NT2/D1 (cell line): ENCODE measurements at regions not wholly inside any gene's neighbourhood (a gene's known extent, or its start where the extent isn't known, plus 50 kb on each side); places are given as distances from the start of the nearest gene placed in this dataset.
A peak's percentile ranks its signal among the peaks of the same experiment; 100 is the strongest.
"Not testable (repeated sequence)": the region's sequence is repeated elsewhere in the genome, so short reads cannot be mapped to it uniquely, and the experiment has no call there.

Source experiments
- DNase-seq: peaks from one replicate; pipeline ENCODE4 v3.0.0-alpha.2; 2011; ENCODE audit warnings: low read depth, low spot score
- H3K27me3 ChIP-seq: 2 replicates; pipeline ENCODE4 v1.6.0; 2011; ENCODE audit warnings: mild to moderate bottlenecking; ENCODE audit not compliant: insufficient read length, insufficient read depth
- H3K36me3 ChIP-seq: 2 replicates; pipeline ENCODE4 v1.6.1; 2011; ENCODE audit warnings: mild to moderate bottlenecking, low read length, mixed read lengths; ENCODE audit not compliant: insufficient read depth, insufficient read length
- H3K4me1 ChIP-seq: 2 replicates; pipeline ENCODE4 v1.5.1; 2011; ENCODE audit not compliant: insufficient read depth, insufficient read length
- H3K4me3 ChIP-seq: 2 replicates; pipeline ENCODE4 v1.5.1; 2011; ENCODE audit warnings: low read depth; ENCODE audit not compliant: insufficient read length
- H3K9ac ChIP-seq: 2 replicates; pipeline ENCODE4 v1.6.0; 2011; ENCODE audit warnings: low read depth; ENCODE audit not compliant: insufficient read length
- H3K9me3 ChIP-seq: 2 replicates; pipeline ENCODE4 v1.5.1; 2011; ENCODE audit warnings: mild to moderate bottlenecking, low read length; ENCODE audit not compliant: insufficient read depth
- SUZ12 ChIP-seq: IDR thresholded peaks from 2 replicates; pipeline ENCODE4 v1.6.1; 2011; ENCODE audit not compliant: insufficient read length, insufficient read depth; ENCODE audit errors: extremely low read depth
- YY1 ChIP-seq: IDR thresholded peaks from 2 replicates; pipeline ENCODE4 v1.6.1; 2011; ENCODE audit not compliant: insufficient read length, insufficient read depth
- ZNF274 ChIP-seq: IDR thresholded peaks from 2 replicates; pipeline ENCODE4 v1.6.1; 2011; ENCODE audit warnings: mild to moderate bottlenecking, low read depth, low read length

DNA sequence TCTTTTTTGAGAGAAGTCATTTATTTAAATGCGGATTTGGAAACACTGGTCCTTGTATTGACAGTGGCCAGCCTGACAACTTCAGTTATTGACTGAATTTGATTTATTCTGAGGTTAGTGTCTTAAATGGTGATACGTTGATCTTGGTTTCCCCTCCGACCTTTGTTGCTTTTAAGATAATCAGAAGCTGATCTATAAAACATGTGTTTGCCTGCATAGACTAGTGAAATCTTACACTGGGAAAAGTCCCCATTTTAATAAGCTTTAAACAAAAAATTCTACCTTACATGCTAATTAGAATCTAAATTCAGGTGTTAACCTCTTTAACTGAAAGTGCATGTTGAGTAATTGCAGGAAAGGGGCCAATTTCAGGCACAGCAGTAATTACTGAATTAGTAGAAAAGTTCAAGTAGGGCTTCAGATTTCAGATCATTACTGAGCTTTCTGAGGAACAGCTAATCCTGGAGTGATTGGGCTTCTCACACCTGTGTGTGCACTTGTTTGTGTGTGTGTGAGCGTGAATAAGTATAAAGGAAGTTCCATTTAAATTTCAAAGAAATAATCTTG lies 221.4 kb downstream of the SOX2 start:
- Histone ChIP-seq H3K36me3 (no peaks in the 10 kb centered on the region), H3K4me3 (no peak overlapping the region), H3K9ac (no peak overlapping the region), H3K4me1 (no peaks in the 10 kb centered on the region), H3K27me3 (no peaks in the 10 kb centered on the region), H3K9me3 (no peaks in the 10 kb centered on the region)
- TF ChIP-seq SUZ12 (no peak), YY1 (no peak), ZNF274 (no peak)
- no peak for DNase-seq

DNA sequence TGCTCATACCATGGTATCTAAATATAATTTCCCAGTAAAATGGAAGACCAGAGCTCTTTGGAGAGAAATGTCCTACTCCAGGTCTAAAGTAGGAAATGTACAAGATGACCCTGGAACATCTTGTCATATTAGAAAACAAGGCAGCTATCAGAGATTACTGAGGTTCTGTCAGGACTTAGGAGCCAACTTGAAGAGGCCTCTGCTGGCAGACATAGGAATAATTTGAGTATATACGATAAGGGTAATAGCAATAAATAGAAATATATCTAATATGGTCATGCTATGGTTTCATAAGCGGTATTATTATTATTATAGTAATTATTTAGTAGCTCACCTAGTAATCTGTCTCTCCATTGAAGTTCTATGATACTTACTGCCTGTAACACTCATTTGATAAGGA lies 224.2 kb downstream of the SOX2 start:
- no peaks in the 10 kb centered on the region for H3K36me3 ChIP-seq
- no peak overlapping the region for H3K4me3 ChIP-seq
- DNase-seq: no peak
- H3K9me3 ChIP-seq: no peaks in the 10 kb centered on the region
- H3K4me1 ChIP-seq: no peaks in the 10 kb centered on the region
- TF ChIP-seq SUZ12 (no peak), YY1 (no peak), ZNF274 (no peak)
- H3K9ac ChIP-seq: no peak overlapping the region
- no peaks in the 10 kb centered on the region for H3K27me3 ChIP-seq

DNA sequence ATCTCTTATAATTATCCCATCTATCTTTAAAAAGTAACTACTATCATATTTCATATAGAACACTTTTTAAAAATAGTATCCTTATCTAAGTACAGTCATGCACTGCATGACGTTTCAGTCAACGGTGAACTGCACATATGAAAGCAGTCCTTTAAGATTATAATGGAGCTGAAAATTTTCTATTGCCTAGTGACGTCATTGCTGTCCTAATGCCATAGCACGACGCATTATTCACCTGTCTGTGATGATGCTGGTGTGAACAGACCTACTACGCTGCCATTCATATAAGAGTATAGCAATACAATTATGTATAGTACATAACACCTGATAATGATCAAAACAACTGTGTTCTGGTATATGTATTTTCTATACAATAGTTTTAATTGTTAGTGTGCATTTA lies 225.0 kb downstream of the SOX2 start:
- Histone ChIP-seq H3K9ac (no peak overlapping the region), H3K4me1 (no peaks in the 10 kb centered on the region), H3K4me3 (no peak overlapping the region), H3K27me3 (no peaks in the 10 kb centered on the region), H3K9me3 (no peaks in the 10 kb centered on the region), H3K36me3 (no peaks in the 10 kb centered on the region)
- DNase-seq: no peak
- TF ChIP-seq SUZ12 (no peak), ZNF274 (no peak), YY1 (no peak)

DNA sequence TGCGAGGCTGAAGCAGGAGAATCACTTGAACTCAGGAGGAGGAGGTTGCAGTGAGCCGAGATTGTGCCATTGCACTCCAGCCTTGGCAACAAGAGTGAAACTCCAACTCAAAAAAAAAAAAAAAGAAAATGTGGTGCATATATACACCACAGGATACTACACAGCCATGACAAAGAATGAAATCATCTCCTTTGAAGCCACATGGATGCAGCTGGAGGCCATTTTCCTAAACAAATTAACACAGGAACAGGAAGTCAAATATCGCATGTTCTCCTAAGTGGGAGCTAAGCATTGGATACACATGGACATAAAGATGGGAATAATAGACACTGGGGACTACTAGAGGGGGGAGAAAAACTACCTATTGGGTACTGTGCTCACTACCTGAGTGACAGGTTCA lies 226.9 kb downstream of the SOX2 start:
- not testable (repeated sequence) for H3K9ac ChIP-seq, H3K4me3 ChIP-seq, H3K27me3 ChIP-seq, H3K9me3 ChIP-seq, H3K4me1 ChIP-seq, H3K36me3 ChIP-seq, DNase-seq

DNA sequence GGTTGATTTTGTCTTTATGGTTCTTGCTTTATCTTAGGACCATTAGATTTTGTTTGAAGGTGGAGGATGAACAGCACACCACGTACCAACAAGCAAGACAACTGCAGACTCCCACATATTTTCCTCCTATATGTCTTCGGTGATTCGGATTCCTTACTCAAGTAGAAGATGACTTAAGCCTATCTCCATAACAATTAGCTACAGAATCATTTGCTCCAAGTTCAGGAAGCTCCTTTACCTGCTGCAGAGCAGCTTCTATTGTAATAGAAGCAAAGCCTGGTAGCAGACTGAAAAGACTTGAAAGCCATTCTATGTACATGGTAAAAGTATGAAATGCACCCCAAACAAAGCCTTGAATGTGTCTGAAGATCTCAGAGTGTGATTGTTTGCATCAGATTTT lies 229.0 kb downstream of the SOX2 start:
- Histone ChIP-seq H3K9me3 (0 out of 2 replicates have a peak, but pooled peaks cover 3% of the 10 kb centered on the region), H3K36me3 (no peaks in the 10 kb centered on the region), H3K4me3 (no peak overlapping the region), H3K4me1 (no peaks in the 10 kb centered on the region), H3K27me3 (no peaks in the 10 kb centered on the region), H3K9ac (no peak overlapping the region)
- DNase-seq: peak; percentile 51
- TF ChIP-seq SUZ12: no peak
- TF ChIP-seq YY1: no peak
- no peak for TF ChIP-seq ZNF274

DNA sequence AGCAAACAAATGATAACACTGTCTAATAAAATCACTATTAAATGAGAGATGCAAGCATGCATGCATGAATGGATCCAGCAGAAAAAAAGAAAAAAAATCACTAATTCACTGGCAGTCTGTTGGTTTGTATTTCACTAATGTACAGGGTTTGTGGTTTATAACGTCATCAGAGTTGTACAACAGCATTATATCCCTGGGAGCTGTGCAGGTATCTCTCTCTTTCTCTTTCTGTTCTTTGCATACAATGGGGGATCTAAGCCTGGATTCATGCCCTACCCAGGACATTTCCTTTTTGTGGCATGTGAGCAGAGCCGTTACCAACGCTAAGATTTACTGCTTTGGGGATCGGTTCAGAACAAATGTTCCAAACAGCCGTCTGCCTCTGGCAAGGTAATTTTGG lies 229.5 kb downstream of the SOX2 start:
- Histone ChIP-seq H3K9me3 (0 out of 2 replicates have a peak, but pooled peaks cover 3% of the 10 kb centered on the region), H3K4me1 (no peaks in the 10 kb centered on the region), H3K27me3 (no peaks in the 10 kb centered on the region), H3K36me3 (no peaks in the 10 kb centered on the region), H3K4me3 (no peak overlapping the region), H3K9ac (no peak overlapping the region)
- TF ChIP-seq ZNF274 (no peak), YY1 (no peak), SUZ12 (no peak)
- DNase-seq: no peak

DNA sequence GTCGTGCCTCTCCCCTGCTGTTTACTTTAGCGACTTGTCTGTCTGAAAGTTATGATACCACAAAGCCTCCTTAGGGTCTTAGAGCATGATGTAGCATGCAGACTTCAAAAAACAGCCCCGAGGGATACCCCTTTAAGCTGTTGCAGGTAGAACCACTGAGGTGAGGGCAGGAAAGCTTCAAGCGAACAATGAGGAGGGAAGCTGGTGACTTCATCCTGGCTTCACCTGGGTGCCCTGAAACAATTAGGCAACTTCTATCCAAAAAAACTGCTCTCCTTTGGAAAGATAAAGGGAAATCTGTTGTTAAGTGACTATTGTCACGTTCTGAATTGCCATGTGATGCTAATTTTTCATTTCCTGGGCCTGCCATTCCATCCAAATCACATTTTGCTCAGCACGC lies 231.6 kb downstream of the SOX2 start:
- TF ChIP-seq YY1 (no peak), ZNF274 (no peak), SUZ12 (no peak)
- H3K27me3 ChIP-seq: no peaks in the 10 kb centered on the region
- 0 out of 2 replicates have a peak, but pooled peaks cover 3% of the 10 kb centered on the region for H3K9me3 ChIP-seq
- no peak overlapping the region for H3K4me3 ChIP-seq
- H3K9ac ChIP-seq: no peak overlapping the region
- H3K36me3 ChIP-seq: no peaks in the 10 kb centered on the region
- H3K4me1 ChIP-seq: no peaks in the 10 kb centered on the region
- DNase-seq: no peak

DNA sequence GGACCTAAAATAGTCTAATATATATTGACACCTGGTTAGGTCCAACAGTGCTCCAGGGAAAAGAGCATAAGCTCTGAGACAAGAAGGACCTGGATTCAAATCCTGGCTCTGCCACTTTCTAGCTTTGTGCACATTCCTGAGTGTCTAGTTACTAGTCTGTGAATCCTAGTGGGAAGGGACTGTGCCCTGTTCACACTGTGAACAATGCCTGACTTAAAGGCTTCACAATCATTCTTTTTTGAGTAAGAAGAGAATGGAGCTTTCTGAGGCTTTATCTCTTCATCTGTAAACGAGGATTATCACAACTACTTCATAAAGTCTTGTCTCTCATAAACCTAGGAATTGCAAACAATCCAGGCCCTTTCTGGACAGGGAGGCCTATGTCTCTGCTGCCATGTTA lies 235.9 kb downstream of the SOX2 start:
- Histone ChIP-seq H3K27me3 (no peaks in the 10 kb centered on the region), H3K4me3 (no peak overlapping the region), H3K9me3 (0 out of 2 replicates have a peak, but pooled peaks cover 3% of the 10 kb centered on the region), H3K9ac (no peak overlapping the region), H3K36me3 (no peaks in the 10 kb centered on the region), H3K4me1 (no peaks in the 10 kb centered on the region)
- DNase-seq: no peak
- no peak for TF ChIP-seq ZNF274
- TF ChIP-seq YY1: no peak
- no peak for TF ChIP-seq SUZ12
